ENCODE measurements at regions not wholly inside any gene's neighbourhood (a gene's known extent, or its start where the extent isn't known, plus 50 kb on each side); places are given as distances from the start of the nearest gene placed in this dataset.

DNA sequence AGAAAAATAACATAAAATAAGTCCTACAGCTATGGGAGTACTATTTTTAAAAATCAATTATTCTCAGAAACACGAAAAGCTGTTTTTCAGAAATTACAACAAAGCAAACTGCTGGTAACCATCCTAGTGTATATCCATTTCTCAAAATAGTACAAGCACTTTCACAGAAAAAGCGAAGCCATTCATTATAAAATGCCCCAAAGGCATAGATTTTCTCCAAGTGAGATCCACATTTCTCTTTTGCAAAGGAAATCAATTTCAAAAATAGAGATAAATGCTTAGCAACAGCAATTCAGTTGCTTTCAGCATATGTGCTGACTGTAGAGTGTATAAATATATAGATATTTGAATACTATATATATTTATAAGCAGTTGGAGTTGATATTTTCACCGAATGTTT is 1266.3 kb downstream of the SI start:
- 73% methylated on average over 3 of the region's 3 CpGs for WGBS
- Histone ChIP-seq H3K27me3 (no peaks in the 10 kb centered on the region), H3K27ac (replicated peaks in 1 of 4) (no peak overlapping the region), H3K36me3 (no peaks in the 10 kb centered on the region), H3K4me3 (no peak overlapping the region), H3K4me1 (no peaks in the 10 kb centered on the region), H3K9me3 (no peaks in the 10 kb centered on the region)
- TF ChIP-seq POLR2A (IDR thresholded peaks at IDR 0.05; ENCODE audit: low read depth) (no peak), EP300 (IDR thresholded peaks at IDR 0.05) (no peak), POLR2AphosphoS5 (IDR thresholded peaks at IDR 0.05) (no peak)
- TF ChIP-seq, protein P1, sequence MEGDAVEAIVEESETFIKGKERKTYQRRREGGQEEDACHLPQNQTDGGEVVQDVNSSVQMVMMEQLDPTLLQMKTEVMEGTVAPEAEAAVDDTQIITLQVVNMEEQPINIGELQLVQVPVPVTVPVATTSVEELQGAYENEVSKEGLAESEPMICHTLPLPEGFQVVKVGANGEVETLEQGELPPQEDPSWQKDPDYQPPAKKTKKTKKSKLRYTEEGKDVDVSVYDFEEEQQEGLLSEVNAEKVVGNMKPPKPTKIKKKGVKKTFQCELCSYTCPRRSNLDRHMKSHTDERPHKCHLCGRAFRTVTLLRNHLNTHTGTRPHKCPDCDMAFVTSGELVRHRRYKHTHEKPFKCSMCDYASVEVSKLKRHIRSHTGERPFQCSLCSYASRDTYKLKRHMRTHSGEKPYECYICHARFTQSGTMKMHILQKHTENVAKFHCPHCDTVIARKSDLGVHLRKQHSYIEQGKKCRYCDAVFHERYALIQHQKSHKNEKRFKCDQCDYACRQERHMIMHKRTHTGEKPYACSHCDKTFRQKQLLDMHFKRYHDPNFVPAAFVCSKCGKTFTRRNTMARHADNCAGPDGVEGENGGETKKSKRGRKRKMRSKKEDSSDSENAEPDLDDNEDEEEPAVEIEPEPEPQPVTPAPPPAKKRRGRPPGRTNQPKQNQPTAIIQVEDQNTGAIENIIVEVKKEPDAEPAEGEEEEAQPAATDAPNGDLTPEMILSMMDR (IDR thresholded peaks at IDR 0.05) = no peak
- DNase-seq (ENCODE audit: extremely low spot score) = no peak
- intact Hi-C loops (cut with DNase I) = no loop called here

- Histone ChIP-seq H3K4me1 (no peaks in the 10 kb centered on the region), H3K36me3 (no peaks in the 10 kb centered on the region), H3K27me3 (no peaks in the 10 kb centered on the region), H3K4me3 (no peak overlapping the region), H3K27ac (replicated peaks in 1 of 4) (no peak overlapping the region), H3K9me3 (no peaks in the 10 kb centered on the region)
- 64% methylated on average over 4 of the region's 4 CpGs for WGBS
- TF ChIP-seq POLR2AphosphoS5 (IDR thresholded peaks at IDR 0.05) (no peak), POLR2A (IDR thresholded peaks at IDR 0.05; ENCODE audit: low read depth) (no peak), EP300 (IDR thresholded peaks at IDR 0.05) (no peak)
- TF ChIP-seq, protein P1 (IDR thresholded peaks at IDR 0.05) = no peak
- intact Hi-C loops (cut with DNase I) = no loop called here
- no peak for DNase-seq (ENCODE audit: extremely low spot score)
Observed at GRCh38 chr3:163809540-163809993, 1268.7 kb downstream of the SI start.

DNA sequence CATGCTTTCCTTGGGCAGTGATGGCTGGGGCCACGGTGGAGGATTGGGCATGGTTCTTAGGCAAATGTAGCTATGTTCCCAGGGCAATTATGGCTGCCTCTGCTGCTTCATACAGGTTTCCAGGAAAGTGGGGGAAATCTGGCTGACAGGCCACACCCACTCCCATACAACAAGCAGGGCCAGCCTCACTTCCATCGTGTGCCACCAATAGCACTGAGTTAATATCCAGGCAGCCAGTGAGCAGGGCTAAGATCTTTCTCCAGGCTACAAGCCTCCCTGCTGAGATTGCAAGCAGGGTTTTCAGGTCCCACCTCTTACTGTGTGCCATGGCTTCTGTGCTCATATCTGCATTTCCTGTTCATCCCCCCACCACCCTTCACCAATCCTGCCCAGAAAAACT is 1291.9 kb downstream of the SI start:
- 71% methylated on average over 1 of the region's 2 CpGs for WGBS
- TF ChIP-seq, protein P1 (IDR thresholded peaks at IDR 0.05) = no peak
- no peak for TF ChIP-seq POLR2AphosphoS5 (IDR thresholded peaks at IDR 0.05)
- TF ChIP-seq EP300 (IDR thresholded peaks at IDR 0.05) = no peak
- TF ChIP-seq POLR2A (IDR thresholded peaks at IDR 0.05; ENCODE audit: low read depth) = no peak
- no peaks in the 10 kb centered on the region for H3K36me3 ChIP-seq
- intact Hi-C loops (cut with DNase I) = no loop called here
- no peaks in the 10 kb centered on the region for H3K27me3 ChIP-seq
- H3K9me3 ChIP-seq = no peaks in the 10 kb centered on the region
- H3K27ac ChIP-seq (replicated peaks in 1 of 4) = no peak overlapping the region
- DNase-seq (ENCODE audit: extremely low spot score) = peak; percentile 80
- H3K4me3 ChIP-seq = no peak overlapping the region
- no peaks in the 10 kb centered on the region for H3K4me1 ChIP-seq

DNA sequence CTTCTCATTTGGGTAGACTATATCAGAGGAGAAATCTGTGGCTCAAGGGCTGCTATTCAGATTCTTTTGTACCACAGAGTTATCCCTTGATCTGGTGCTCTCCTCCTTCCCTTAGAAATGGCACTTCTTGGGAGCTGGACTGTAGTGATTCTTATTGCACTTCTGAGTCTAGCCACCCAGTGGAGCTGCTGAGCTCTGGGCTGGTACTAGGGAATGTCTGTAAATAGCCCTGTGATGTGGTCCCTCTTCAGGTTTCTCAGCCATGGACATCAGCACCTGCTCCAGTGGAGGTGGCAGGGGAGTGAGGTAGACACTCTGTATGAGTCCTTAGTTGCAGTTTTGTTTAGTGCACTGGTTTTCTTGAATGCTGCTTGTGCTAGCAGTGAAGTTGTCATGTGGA is 1292.6 kb downstream of the SI start:
- DNase-seq (ENCODE audit: extremely low spot score) = no peak
- intact Hi-C loops (cut with DNase I) = no loop called here
- H3K4me1 ChIP-seq = no peaks in the 10 kb centered on the region
- TF ChIP-seq POLR2AphosphoS5 (IDR thresholded peaks at IDR 0.05) = no peak
- TF ChIP-seq POLR2A (IDR thresholded peaks at IDR 0.05; ENCODE audit: low read depth) = no peak
- TF ChIP-seq EP300 (IDR thresholded peaks at IDR 0.05) = no peak
- TF ChIP-seq, protein P1 (IDR thresholded peaks at IDR 0.05) = no peak
- H3K9me3 ChIP-seq = no peaks in the 10 kb centered on the region
- no peaks in the 10 kb centered on the region for H3K27me3 ChIP-seq
- H3K27ac ChIP-seq (replicated peaks in 1 of 4) = no peak overlapping the region
- H3K36me3 ChIP-seq = no peaks in the 10 kb centered on the region
- no peak overlapping the region for H3K4me3 ChIP-seq
